Retinal pigment epithelial cell (primary cell): ENCODE measurements at regions not wholly inside any gene's neighbourhood (a gene's known extent, or its start where the extent isn't known, plus 50 kb on each side); places are given as distances from the start of the nearest gene placed in this dataset.

ENCODE experiments used
- DNase-seq: peaks from one replicate; pipeline ENCODE4 v3.0.0-alpha.2; 2010; ENCODE audit warnings: low read depth
- H3K4me3 ChIP-seq: 2 replicates; pipeline ENCODE4 v1.5.1; 2011; ENCODE audit warnings: mild to moderate bottlenecking, low read length, control low read depth, moderate library complexity
- TF ChIP-seq, protein P1 (sequence below): conservative IDR thresholded peaks from 2 replicates; pipeline ENCODE4 v1.5.1; 2011; ENCODE audit warnings: low read depth, low read length, control low read depth, inconsistent platforms

DNA sequence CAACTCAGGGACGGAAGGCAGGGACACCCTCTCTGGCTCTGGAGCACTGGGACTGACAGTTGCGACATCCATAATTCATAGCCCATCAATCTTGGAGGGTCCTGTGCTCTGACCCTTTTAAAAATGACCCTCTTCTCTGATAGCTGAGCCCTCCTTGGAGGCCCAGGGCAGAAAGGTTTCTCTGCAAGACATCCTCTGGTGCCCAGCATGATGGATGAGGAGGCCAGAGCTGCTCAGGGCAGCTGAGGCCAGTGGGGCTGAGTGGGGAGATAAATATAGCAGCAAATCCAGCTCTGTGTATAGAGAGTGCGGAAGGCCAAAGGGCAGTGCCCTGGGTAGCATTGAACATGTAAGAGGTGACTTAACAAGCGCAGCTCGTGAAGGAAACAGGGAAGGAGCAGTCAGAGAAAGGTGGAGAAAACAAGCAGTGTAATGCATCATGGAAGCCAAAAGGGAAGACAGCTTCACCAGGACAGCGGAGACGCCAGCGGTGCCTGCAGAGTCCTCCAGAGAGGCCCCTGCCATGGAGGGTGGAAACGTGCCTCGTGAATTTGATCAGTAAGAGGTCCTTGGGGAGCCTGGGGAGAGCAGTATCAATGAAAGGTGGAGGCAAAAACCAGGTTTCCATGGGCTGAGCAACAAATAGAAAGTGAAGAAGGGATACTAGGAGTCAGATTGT is 50.4 kb upstream of the FMOD start:
- H3K4me3 ChIP-seq: no peak overlapping the region
- TF ChIP-seq, protein P1, sequence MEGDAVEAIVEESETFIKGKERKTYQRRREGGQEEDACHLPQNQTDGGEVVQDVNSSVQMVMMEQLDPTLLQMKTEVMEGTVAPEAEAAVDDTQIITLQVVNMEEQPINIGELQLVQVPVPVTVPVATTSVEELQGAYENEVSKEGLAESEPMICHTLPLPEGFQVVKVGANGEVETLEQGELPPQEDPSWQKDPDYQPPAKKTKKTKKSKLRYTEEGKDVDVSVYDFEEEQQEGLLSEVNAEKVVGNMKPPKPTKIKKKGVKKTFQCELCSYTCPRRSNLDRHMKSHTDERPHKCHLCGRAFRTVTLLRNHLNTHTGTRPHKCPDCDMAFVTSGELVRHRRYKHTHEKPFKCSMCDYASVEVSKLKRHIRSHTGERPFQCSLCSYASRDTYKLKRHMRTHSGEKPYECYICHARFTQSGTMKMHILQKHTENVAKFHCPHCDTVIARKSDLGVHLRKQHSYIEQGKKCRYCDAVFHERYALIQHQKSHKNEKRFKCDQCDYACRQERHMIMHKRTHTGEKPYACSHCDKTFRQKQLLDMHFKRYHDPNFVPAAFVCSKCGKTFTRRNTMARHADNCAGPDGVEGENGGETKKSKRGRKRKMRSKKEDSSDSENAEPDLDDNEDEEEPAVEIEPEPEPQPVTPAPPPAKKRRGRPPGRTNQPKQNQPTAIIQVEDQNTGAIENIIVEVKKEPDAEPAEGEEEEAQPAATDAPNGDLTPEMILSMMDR: no peak
- no peak for DNase-seq

DNA sequence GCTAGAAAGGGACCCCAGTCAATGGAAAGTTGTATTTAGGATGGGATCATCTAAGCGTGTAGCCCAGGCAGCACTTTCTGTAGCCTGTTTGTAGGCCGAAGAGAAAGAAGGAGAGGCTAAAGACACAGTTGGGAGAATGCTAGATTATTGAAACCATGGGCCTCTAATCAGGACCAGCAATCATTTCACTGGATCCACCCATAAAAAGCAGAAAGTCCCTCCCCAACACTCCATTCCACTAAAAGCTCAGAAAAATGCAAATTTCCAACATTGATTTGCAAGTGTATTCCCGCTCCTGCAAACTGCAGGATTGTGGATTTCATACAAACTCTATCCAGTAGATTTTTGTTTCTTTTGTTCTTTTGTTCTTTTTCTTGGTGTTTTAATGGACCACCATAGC is 51.2 kb upstream of the FMOD start:
- no peak overlapping the region for H3K4me3 ChIP-seq
- TF ChIP-seq, protein P1: no peak
- no peak for DNase-seq

DNA sequence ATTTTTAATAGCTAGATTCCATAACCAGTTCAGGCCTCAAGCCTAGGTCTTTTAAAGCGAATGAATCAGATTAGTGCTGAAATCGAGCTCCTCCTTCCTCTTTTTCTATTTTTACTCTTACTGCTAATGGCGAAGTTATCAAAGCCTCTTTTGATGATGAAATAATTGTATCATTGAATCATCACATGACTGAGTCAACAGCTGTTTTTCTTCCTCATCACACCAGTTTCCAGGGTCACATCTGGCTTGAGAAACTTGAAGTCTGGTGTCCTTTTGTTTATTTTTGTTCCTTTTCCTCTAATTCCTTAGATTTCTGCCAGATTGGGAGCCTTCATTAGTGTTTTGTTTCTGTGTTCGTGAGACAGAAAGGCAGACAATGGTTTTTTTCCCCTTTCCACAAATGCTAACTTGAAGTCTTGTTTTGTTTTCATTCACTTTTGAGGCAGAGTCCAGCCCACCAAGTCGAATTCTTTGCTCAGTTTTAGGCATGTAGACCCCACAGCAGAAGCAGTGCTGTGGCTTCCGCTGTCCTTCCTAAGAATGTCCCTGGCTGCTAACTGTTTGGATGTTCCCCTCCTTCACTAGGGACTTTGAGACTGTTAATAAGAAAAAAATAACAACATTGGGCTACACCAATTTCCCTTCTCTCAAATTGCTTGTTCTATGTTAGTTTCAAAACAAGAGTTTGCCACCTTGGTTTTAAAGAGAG is 51.9 kb upstream of the FMOD start:
- no peak overlapping the region for H3K4me3 ChIP-seq
- no peak for DNase-seq
- TF ChIP-seq, protein P1: no peak

DNA sequence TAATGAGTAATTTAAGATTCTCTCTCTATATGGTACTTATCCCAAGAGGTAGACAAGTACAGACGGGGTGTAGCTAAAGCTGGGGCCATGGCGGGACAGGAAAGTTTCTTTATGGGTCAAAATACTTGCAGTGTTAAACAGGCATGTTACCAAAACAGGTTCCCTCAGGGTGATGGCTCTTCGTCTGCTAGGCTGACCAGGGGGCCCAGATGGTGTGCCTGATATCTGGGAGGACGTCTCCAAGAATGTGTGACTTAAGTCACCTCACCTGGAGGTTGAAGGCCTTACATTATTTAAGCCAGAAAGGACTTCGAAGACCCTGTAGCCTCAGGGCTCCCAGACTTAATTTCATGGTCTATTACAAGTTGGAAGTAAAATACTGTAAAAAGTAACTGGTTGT is 52.7 kb upstream of the FMOD start:
- H3K4me3 ChIP-seq: no peak overlapping the region
- DNase-seq: no peak
- TF ChIP-seq, protein P1: no peak

DNA sequence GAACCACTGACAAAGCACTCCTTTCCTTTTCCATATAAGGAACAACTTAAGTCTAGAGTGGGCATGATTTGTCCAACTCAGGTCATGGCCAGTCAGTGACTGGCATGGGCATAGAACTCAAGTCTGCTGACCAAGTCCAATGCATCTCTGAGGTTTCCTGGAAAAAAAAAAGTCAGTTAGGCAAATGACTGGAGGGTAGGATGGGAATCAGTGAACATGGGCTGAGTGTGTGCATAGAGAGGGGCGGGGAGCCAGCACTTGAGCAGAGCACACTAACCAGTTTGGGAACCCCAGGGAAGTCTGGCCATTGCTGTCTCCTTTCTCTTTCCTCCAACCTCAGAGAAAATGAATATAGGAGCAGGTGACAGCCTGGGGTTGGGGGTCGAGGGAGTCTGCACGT is 53.6 kb upstream of the FMOD start:
- no peak overlapping the region for H3K4me3 ChIP-seq
- DNase-seq: no peak
- TF ChIP-seq, protein P1: no peak

DNA sequence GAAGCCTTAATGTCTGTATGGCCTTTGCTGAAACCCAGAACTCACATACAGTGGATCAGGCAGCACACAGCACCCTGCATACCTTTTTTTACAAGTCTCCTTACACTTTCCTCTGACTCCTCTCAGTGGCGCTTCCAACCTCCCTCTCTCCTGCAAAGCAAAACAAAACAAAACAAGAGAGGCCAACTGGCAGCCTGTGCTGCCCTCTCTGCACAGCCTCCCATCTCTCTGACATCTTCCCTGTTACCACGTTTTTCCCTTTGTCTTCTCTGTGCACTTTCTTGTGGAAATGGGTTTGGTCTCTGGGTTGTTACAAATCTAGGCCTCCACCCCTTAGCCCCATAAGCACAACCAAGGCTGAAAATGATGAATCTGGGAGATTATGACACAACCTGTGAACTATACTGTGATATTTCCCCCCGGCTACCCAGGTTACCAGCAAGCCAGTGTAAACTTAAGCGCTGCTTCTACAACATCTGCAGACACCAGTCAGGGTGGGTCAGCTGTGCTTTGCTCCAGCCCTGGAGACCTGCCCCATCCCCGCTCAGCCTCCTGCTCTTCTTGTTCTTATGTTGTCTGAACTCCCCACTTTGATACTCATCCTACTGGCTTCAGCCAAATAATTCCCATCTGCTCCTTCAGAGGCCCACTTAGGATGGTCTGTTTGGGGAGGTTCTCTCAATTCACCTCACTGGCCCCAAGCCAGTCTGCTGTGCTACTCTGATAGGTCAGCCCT is 54.9 kb upstream of the FMOD start:
- H3K4me3 ChIP-seq: no peak overlapping the region
- DNase-seq: no peak
- TF ChIP-seq, protein P1: no peak
